ENCODE measurements at regions not wholly inside any gene's neighbourhood (a gene's known extent, or its start where the extent isn't known, plus 50 kb on each side); places are given as distances from the start of the nearest gene placed in this dataset.

DNA sequence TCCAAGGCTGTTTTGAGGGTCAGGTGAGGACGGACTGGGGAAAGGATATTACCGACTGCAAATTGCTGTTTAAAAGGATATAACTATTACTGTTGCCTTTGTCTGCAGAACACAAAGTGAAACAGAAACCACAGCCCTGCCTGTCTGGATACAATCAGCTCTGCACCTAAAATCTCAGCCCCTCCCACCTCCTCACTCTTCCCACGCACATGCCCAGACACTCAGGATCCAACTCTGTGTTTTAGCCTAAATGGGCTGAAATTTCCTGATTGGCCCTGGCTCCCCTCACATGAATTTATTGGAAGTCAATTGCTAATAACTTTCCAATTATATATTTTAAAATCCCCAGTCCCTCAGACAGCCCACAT, 176.3 kb upstream of the PPP1R26 start:
- TF ChIP-seq, protein P1, sequence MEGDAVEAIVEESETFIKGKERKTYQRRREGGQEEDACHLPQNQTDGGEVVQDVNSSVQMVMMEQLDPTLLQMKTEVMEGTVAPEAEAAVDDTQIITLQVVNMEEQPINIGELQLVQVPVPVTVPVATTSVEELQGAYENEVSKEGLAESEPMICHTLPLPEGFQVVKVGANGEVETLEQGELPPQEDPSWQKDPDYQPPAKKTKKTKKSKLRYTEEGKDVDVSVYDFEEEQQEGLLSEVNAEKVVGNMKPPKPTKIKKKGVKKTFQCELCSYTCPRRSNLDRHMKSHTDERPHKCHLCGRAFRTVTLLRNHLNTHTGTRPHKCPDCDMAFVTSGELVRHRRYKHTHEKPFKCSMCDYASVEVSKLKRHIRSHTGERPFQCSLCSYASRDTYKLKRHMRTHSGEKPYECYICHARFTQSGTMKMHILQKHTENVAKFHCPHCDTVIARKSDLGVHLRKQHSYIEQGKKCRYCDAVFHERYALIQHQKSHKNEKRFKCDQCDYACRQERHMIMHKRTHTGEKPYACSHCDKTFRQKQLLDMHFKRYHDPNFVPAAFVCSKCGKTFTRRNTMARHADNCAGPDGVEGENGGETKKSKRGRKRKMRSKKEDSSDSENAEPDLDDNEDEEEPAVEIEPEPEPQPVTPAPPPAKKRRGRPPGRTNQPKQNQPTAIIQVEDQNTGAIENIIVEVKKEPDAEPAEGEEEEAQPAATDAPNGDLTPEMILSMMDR (IDR thresholded peaks at IDR 0.05), result no peak
- no peak for TF ChIP-seq POLR2A (IDR thresholded peaks at IDR 0.05)

Data from breast epithelium (tissue), 3 donors.